ENCODE measurements at regions not wholly inside any gene's neighbourhood (a gene's known extent, or its start where the extent isn't known, plus 50 kb on each side); places are given as distances from the start of the nearest gene placed in this dataset.
"Not testable (repeated sequence)": the region's sequence is repeated elsewhere in the genome, so short reads cannot be mapped to it uniquely, and the experiment has no call there.

- no peaks in the 10 kb centered on the region for H3K36me3 ChIP-seq (ENCODE audit: control insufficient read depth in 5 of 5, insufficient read depth in 5 of 5, low read length in 5 of 5)
- peaks cover 0 to 3% (median 0%) of the 10 kb centered on the region in 5 donors for H3K9me3 ChIP-seq (ENCODE audit: control insufficient read depth in 5 of 5, low read length in 5 of 5)
- no peaks in the 10 kb centered on the region for H3K4me1 ChIP-seq (ENCODE audit: control insufficient read depth in 5 of 5, insufficient read depth in 5 of 5, low read length in 5 of 5)
- H3K4me3 ChIP-seq (ENCODE audit: low read depth in 1 of 5, low read length in 5 of 5), result no peak overlapping the region
- H3K9ac ChIP-seq (ENCODE audit: low read length in 5 of 5), result no peak overlapping the region
- H3K27ac ChIP-seq (ENCODE audit: low read depth, low read length), result no peak overlapping the region
- H3K27me3 ChIP-seq (ENCODE audit: control insufficient read depth in 5 of 5, insufficient read depth in 4 of 5, low read length in 5 of 5), result peaks cover 6 to 13% (median 9%) of the 10 kb centered on the region in 5 donors
Measured at GRCh38 chr10:91745090-91745831, 53.0 kb upstream of the TNKS2 start.

GRCh38 chr10:91743465-91743864 is 54.8 kb upstream of the TNKS2 start:
- no peaks in the 10 kb centered on the region for H3K4me1 ChIP-seq (ENCODE audit: control insufficient read depth in 5 of 5, insufficient read depth in 5 of 5, low read length in 5 of 5)
- peaks cover 0 to 3% (median 0%) of the 10 kb centered on the region in 5 donors for H3K9me3 ChIP-seq (ENCODE audit: control insufficient read depth in 5 of 5, low read length in 5 of 5)
- no peak overlapping the region for H3K9ac ChIP-seq (ENCODE audit: low read length in 5 of 5)
- H3K4me3 ChIP-seq (ENCODE audit: low read depth in 1 of 5, low read length in 5 of 5), result no peak overlapping the region
- peaks cover 10 to 15% (median 11%) of the 10 kb centered on the region in 5 donors for H3K27me3 ChIP-seq (ENCODE audit: control insufficient read depth in 5 of 5, insufficient read depth in 4 of 5, low read length in 5 of 5)
- no peaks in the 10 kb centered on the region for H3K36me3 ChIP-seq (ENCODE audit: control insufficient read depth in 5 of 5, insufficient read depth in 5 of 5, low read length in 5 of 5)
- no peak overlapping the region for H3K27ac ChIP-seq (ENCODE audit: low read depth, low read length)

GRCh38 chr10:91742229-91742628 is 56.0 kb upstream of the TNKS2 start:
- no peaks in the 10 kb centered on the region for H3K4me1 ChIP-seq (ENCODE audit: control insufficient read depth in 5 of 5, insufficient read depth in 5 of 5, low read length in 5 of 5)
- no peaks in the 10 kb centered on the region for H3K9me3 ChIP-seq (ENCODE audit: control insufficient read depth in 5 of 5, low read length in 5 of 5)
- no peak overlapping the region for H3K4me3 ChIP-seq (ENCODE audit: low read depth in 1 of 5, low read length in 5 of 5)
- no peak overlapping the region for H3K9ac ChIP-seq (ENCODE audit: low read length in 5 of 5)
- H3K36me3 ChIP-seq (ENCODE audit: control insufficient read depth in 5 of 5, insufficient read depth in 5 of 5, low read length in 5 of 5), result no peaks in the 10 kb centered on the region
- H3K27me3 ChIP-seq (ENCODE audit: control insufficient read depth in 5 of 5, insufficient read depth in 4 of 5, low read length in 5 of 5), result peaks cover 10 to 15% (median 11%) of the 10 kb centered on the region in 5 donors
- H3K27ac ChIP-seq (ENCODE audit: low read depth, low read length), result no peak overlapping the region

- Histone ChIP-seq H3K9me3 (ENCODE audit: control insufficient read depth in 5 of 5, low read length in 5 of 5) (no peaks in the 10 kb centered on the region), H3K27me3 (ENCODE audit: control insufficient read depth in 5 of 5, insufficient read depth in 4 of 5, low read length in 5 of 5) (peaks cover 10 to 15% (median 11%) of the 10 kb centered on the region in 5 donors), H3K4me1 (ENCODE audit: control insufficient read depth in 5 of 5, insufficient read depth in 5 of 5, low read length in 5 of 5) (no peaks in the 10 kb centered on the region), H3K27ac (ENCODE audit: low read depth, low read length) (no peak overlapping the region), H3K4me3 (ENCODE audit: low read depth in 1 of 5, low read length in 5 of 5) (no peak overlapping the region), H3K36me3 (ENCODE audit: control insufficient read depth in 5 of 5, insufficient read depth in 5 of 5, low read length in 5 of 5) (no peaks in the 10 kb centered on the region), H3K9ac (ENCODE audit: low read length in 5 of 5) (no peak overlapping the region)
Measured at GRCh38 chr10:91741356-91741755, 56.9 kb upstream of the TNKS2 start.

- Histone ChIP-seq H3K36me3 (ENCODE audit: control insufficient read depth in 5 of 5, insufficient read depth in 5 of 5, low read length in 5 of 5) (no peaks in the 10 kb centered on the region), H3K4me3 (ENCODE audit: low read depth in 1 of 5, low read length in 5 of 5) (no peak overlapping the region), H3K27ac (ENCODE audit: low read depth, low read length) (no peak overlapping the region), H3K4me1 (ENCODE audit: control insufficient read depth in 5 of 5, insufficient read depth in 5 of 5, low read length in 5 of 5) (no peaks in the 10 kb centered on the region), H3K9ac (ENCODE audit: low read length in 5 of 5) (no peak overlapping the region), H3K27me3 (ENCODE audit: control insufficient read depth in 5 of 5, insufficient read depth in 4 of 5, low read length in 5 of 5) (peaks cover 10 to 15% (median 11%) of the 10 kb centered on the region in 5 donors), H3K9me3 (ENCODE audit: control insufficient read depth in 5 of 5, low read length in 5 of 5) (no peaks in the 10 kb centered on the region)
Measured at GRCh38 chr10:91740353-91740924, 57.8 kb upstream of the TNKS2 start.

- not testable (repeated sequence) for H3K9me3 ChIP-seq (ENCODE audit: control insufficient read depth in 5 of 5, low read length in 5 of 5); H3K4me1 ChIP-seq (ENCODE audit: control insufficient read depth in 5 of 5, insufficient read depth in 5 of 5, low read length in 5 of 5); H3K4me3 ChIP-seq (ENCODE audit: low read depth in 1 of 5, low read length in 5 of 5)
Measured at GRCh38 chr10:91732265-91732664, 66.0 kb upstream of the TNKS2 start.

GRCh38 chr10:91729339-91729738 is 68.9 kb upstream of the TNKS2 start:
- H3K27ac ChIP-seq (ENCODE audit: low read depth, low read length); H3K9me3 ChIP-seq (ENCODE audit: control insufficient read depth in 5 of 5, low read length in 5 of 5); H3K9ac ChIP-seq (ENCODE audit: low read length in 5 of 5); H3K36me3 ChIP-seq (ENCODE audit: control insufficient read depth in 5 of 5, insufficient read depth in 5 of 5, low read length in 5 of 5); H3K4me3 ChIP-seq (ENCODE audit: low read depth in 1 of 5, low read length in 5 of 5); H3K27me3 ChIP-seq (ENCODE audit: control insufficient read depth in 5 of 5, insufficient read depth in 4 of 5, low read length in 5 of 5); H3K4me1 ChIP-seq (ENCODE audit: control insufficient read depth in 5 of 5, insufficient read depth in 5 of 5, low read length in 5 of 5): not testable (repeated sequence)

More at GRCh38 chr10:91732265-91732664, 66.0 kb upstream of the TNKS2 start:
- H3K36me3 ChIP-seq (ENCODE audit: control insufficient read depth in 5 of 5, insufficient read depth in 5 of 5, low read length in 5 of 5); H3K9ac ChIP-seq (ENCODE audit: low read length in 5 of 5); H3K27ac ChIP-seq (ENCODE audit: low read depth, low read length); H3K27me3 ChIP-seq (ENCODE audit: control insufficient read depth in 5 of 5, insufficient read depth in 4 of 5, low read length in 5 of 5): not testable (repeated sequence)

GRCh38 chr10:91726355-91726754 is 71.9 kb upstream of the TNKS2 start:
- Histone ChIP-seq H3K27me3 (ENCODE audit: control insufficient read depth in 5 of 5, insufficient read depth in 4 of 5, low read length in 5 of 5) (no peaks in the 10 kb centered on the region), H3K4me3 (ENCODE audit: low read depth in 1 of 5, low read length in 5 of 5) (no peak overlapping the region), H3K9me3 (ENCODE audit: control insufficient read depth in 5 of 5, low read length in 5 of 5) (no peaks in the 10 kb centered on the region), H3K36me3 (ENCODE audit: control insufficient read depth in 5 of 5, insufficient read depth in 5 of 5, low read length in 5 of 5) (no peaks in the 10 kb centered on the region), H3K27ac (ENCODE audit: low read depth, low read length) (no peak overlapping the region), H3K9ac (ENCODE audit: low read length in 5 of 5) (no peak overlapping the region), H3K4me1 (ENCODE audit: control insufficient read depth in 5 of 5, insufficient read depth in 5 of 5, low read length in 5 of 5) (no peaks in the 10 kb centered on the region)

- Histone ChIP-seq H3K4me3 (ENCODE audit: low read depth in 1 of 5, low read length in 5 of 5) (no peak overlapping the region), H3K4me1 (ENCODE audit: control insufficient read depth in 5 of 5, insufficient read depth in 5 of 5, low read length in 5 of 5) (no peaks in the 10 kb centered on the region)
Measured at GRCh38 chr10:91724933-91725332, 73.3 kb upstream of the TNKS2 start.

GRCh38 chr10:91713461-91714072 is 80.7 kb upstream of the PPP1R3C start:
- H3K27ac ChIP-seq (ENCODE audit: low read depth, low read length), result no peak overlapping the region
- H3K4me1 ChIP-seq (ENCODE audit: control insufficient read depth in 5 of 5, insufficient read depth in 5 of 5, low read length in 5 of 5), result no peaks in the 10 kb centered on the region
- H3K4me3 ChIP-seq (ENCODE audit: low read depth in 1 of 5, low read length in 5 of 5), result no peak overlapping the region
- no peaks in the 10 kb centered on the region for H3K27me3 ChIP-seq (ENCODE audit: control insufficient read depth in 5 of 5, insufficient read depth in 4 of 5, low read length in 5 of 5)
- H3K9me3 ChIP-seq (ENCODE audit: control insufficient read depth in 5 of 5, low read length in 5 of 5), result peaks cover 0 to 4% (median 0%) of the 10 kb centered on the region in 5 donors
- no peak overlapping the region for H3K9ac ChIP-seq (ENCODE audit: low read length in 5 of 5)
- H3K36me3 ChIP-seq (ENCODE audit: control insufficient read depth in 5 of 5, insufficient read depth in 5 of 5, low read length in 5 of 5), result no peaks in the 10 kb centered on the region

More at GRCh38 chr10:91724933-91725332, 73.3 kb upstream of the TNKS2 start:
- no peak overlapping the region for H3K27ac ChIP-seq (ENCODE audit: low read depth, low read length)
- H3K9me3 ChIP-seq (ENCODE audit: control insufficient read depth in 5 of 5, low read length in 5 of 5), result no peaks in the 10 kb centered on the region
- H3K27me3 ChIP-seq (ENCODE audit: control insufficient read depth in 5 of 5, insufficient read depth in 4 of 5, low read length in 5 of 5), result no peaks in the 10 kb centered on the region
- no peak overlapping the region for H3K9ac ChIP-seq (ENCODE audit: low read length in 5 of 5)
- no peaks in the 10 kb centered on the region for H3K36me3 ChIP-seq (ENCODE audit: control insufficient read depth in 5 of 5, insufficient read depth in 5 of 5, low read length in 5 of 5)
